Kidney (tissue), 13 donors: ENCODE measurements at regions not wholly inside any gene's neighbourhood (a gene's known extent, or its start where the extent isn't known, plus 50 kb on each side); places are given as distances from the start of the nearest gene placed in this dataset.

Source experiments
- DNase-seq, 5 donors: peaks; one replicate each; pipeline ENCODE4 v3.0.0-alpha.2; 2013 to 2020
- FAIRE-seq: peaks from 2 replicates; lab custom pipeline; 2012; peaks lifted over from hg19 to GRCh38; lab: Jason Lieb, UNC
- H3K27ac ChIP-seq, 2 donors: one replicate each; pipeline ENCODE4 v1.7.0; 2013; ENCODE audit warnings: low read depth in 2 of 2, low read length in 2 of 2, inconsistent platforms in 1 of 2
- H3K27me3 ChIP-seq: one replicate; pipeline ENCODE4 v1.7.1; 2013; ENCODE audit warnings: low read length, inconsistent platforms; ENCODE audit not compliant: control insufficient read depth, insufficient read depth
- H3K36me3 ChIP-seq, 3 donors: one replicate each; pipeline versions ENCODE4 v1.7.0 to v1.7.1; 2013; ENCODE audit warnings: low read length in 3 of 3, control low read depth in 1 of 3, inconsistent platforms in 1 of 3; ENCODE audit not compliant: insufficient read depth in 3 of 3, control insufficient read depth in 2 of 3
- H3K4me1 ChIP-seq, 3 donors: one replicate each; pipeline versions ENCODE4 v1.7.0 to v1.7.1; 2013; ENCODE audit warnings: low read length in 3 of 3, inconsistent platforms in 1 of 3, low read depth in 1 of 3; ENCODE audit not compliant: control insufficient read depth in 2 of 3, insufficient read depth in 2 of 3
- H3K4me3 ChIP-seq, 3 donors: one replicate each; pipeline versions ENCODE4 v1.7.0 to v1.8.1; 2013; ENCODE audit warnings: low read length in 3 of 3, control low read depth in 1 of 3, inconsistent platforms in 1 of 3
- H3K9ac ChIP-seq, 3 donors: one replicate each; pipeline versions ENCODE4 v1.7.0 to v1.7.1; 2013; ENCODE audit warnings: low read length in 3 of 3, control low read depth in 1 of 3, inconsistent platforms in 1 of 3
- H3K9me3 ChIP-seq, 3 donors: one replicate each; pipeline versions ENCODE4 v1.7.0 to v1.7.1; 2013; ENCODE audit warnings: low read length in 3 of 3, control low read depth in 1 of 3, inconsistent platforms in 1 of 3; ENCODE audit not compliant: control insufficient read depth in 2 of 3, insufficient read depth in 1 of 3
- CTCF ChIP-seq: IDR thresholded peaks from 3 replicates; pipeline ENCODE4 v1.5.1; 2012; ENCODE audit warnings: mild to moderate bottlenecking, moderate library complexity, borderline replicate concordance; ENCODE audit not compliant: insufficient read depth; ENCODE audit errors: extremely low read depth
- intact Hi-C: fragments of 100-400 bp; cut with DNase I; formaldehyde crosslinking; loops from one replicate; pipeline ENCODE4 v1.11.1; 2022
- donor health status: control.
- donor health status: control.
- donor health status: control.
- donor health status: control.
- donor health status: control.
- donor health status: DM: yes; HTN: yes; CAD: no.
- donor health status: Normal renal cell carcinoma (clear cell type).

GRCh38 chr4:174157106-174157607 is 126.3 kb downstream of the FBXO8 start:
- Histone ChIP-seq H3K36me3 (no peaks in the 10 kb centered on the region), H3K27me3 (no peaks in the 10 kb centered on the region), H3K9me3 (no peaks in the 10 kb centered on the region), H3K4me1 (no peaks in the 10 kb centered on the region), H3K27ac (no peak overlapping the region), H3K9ac (no peak overlapping the region), H3K4me3 (no peak overlapping the region)
- intact Hi-C loops: no loop called here
- no peak for TF ChIP-seq CTCF
- DNase-seq: no peak
- FAIRE-seq: no peak

- intact Hi-C loops: no loop called here
- DNase-seq (peak in 2 of 5 donors; percentile 65), FAIRE-seq (no peak)
- Histone ChIP-seq H3K4me1 (no peaks in the 10 kb centered on the region), H3K36me3 (no peaks in the 10 kb centered on the region), H3K27me3 (no peaks in the 10 kb centered on the region), H3K4me3 (no peak overlapping the region), H3K9me3 (no peaks in the 10 kb centered on the region), H3K9ac (no peak overlapping the region), H3K27ac (no peak overlapping the region)
- TF ChIP-seq CTCF: peak; percentile 24
These were observed 127.1 kb downstream of the FBXO8 start for GRCh38 chr4:174156239-174156826.

- intact Hi-C loops: no loop called here
These were observed 129.1 kb downstream of the FBXO8 start for GRCh38 chr4:174154215-174154854.

More at GRCh38 chr4:174154215-174154854, 129.1 kb downstream of the FBXO8 start:
- TF ChIP-seq CTCF: no peak
- Histone ChIP-seq H3K27me3 (no peaks in the 10 kb centered on the region), H3K36me3 (no peaks in the 10 kb centered on the region), H3K4me1 (no peaks in the 10 kb centered on the region), H3K4me3 (no peak overlapping the region), H3K27ac (no peak overlapping the region), H3K9ac (no peak overlapping the region), H3K9me3 (no peaks in the 10 kb centered on the region)
- FAIRE-seq (no peak), DNase-seq (no peak)
